HEK293 (cell line): ENCODE measurements at regions not wholly inside any gene's neighbourhood (a gene's known extent, or its start where the extent isn't known, plus 50 kb on each side); places are given as distances from the start of the nearest gene placed in this dataset.

Source experiments
- CTCF ChIA-PET: fragments of 350-600 bp; formaldehyde crosslinking; extraction: SDS; loops from one replicate; lab custom pipeline; 2021; ENCODE audit warnings: antibody characterized with exemption; lab: Yijun Ruan, JAX
- POLR2A ChIA-PET: fragments of 300-600 bp; formaldehyde crosslinking; extraction: SDS; loops from one replicate; lab custom pipeline; 2020; ENCODE audit warnings: antibody characterized with exemption, inconsistent platforms; lab: Yijun Ruan, JAX
- H3K27ac ChIP-seq: fragments of 200-500 bp; sonication (Bioruptor generic); 2 replicates; pipeline ENCODE4 v1.5.1; 2014; ENCODE audit warnings: low read depth, low read length, control low read depth, inconsistent platforms; ENCODE audit errors: extremely low read depth
- H3K36me3 ChIP-seq, 2 experiments: fragments of 200-500 bp in 1 of 2; sonication (Bioruptor generic) in 1 of 2; 1 replicate in 1 of 2; 2 replicates in 1 of 2; pipeline ENCODE4 v1.5.1; 2014 to 2017; ENCODE audit warnings: inconsistent platforms in 2 of 2, low read length in 2 of 2; ENCODE audit not compliant: control insufficient read depth in 2 of 2, insufficient read depth in 1 of 2
- H3K4me1 ChIP-seq: fragments of 200-500 bp; sonication (Bioruptor generic); 2 replicates; pipeline ENCODE4 v1.5.1; 2014; ENCODE audit warnings: mild to moderate bottlenecking, low read length, inconsistent platforms; ENCODE audit not compliant: control insufficient read depth, insufficient read depth
- H3K4me3 ChIP-seq: 2 replicates; pipeline ENCODE4 v1.5.1; 2011; ENCODE audit warnings: low read depth, mild to moderate bottlenecking, control low read depth, low read length, moderate library complexity
- H3K9me3 ChIP-seq: fragments of 200-500 bp; sonication (Bioruptor generic); 2 replicates; pipeline ENCODE4 v1.5.1; 2014; ENCODE audit warnings: low read depth, low read length, inconsistent platforms; ENCODE audit not compliant: control insufficient read depth, insufficient read depth
- GLI4 ChIP-seq: fragments of 450-650 bp; formaldehyde crosslinking; IDR thresholded peaks from 2 replicates; pipeline ENCODE4 v1.5.1; 2016; ENCODE audit warnings: missing biosample characterization, missing genetic modification characterization
- HOXD13 ChIP-seq: sonication (generic); formaldehyde crosslinking; IDR thresholded peaks from 2 replicates; pipeline ENCODE4 v1.8.0; 2022; ENCODE audit warnings: missing genetic modification reagents, borderline replicate concordance
- INSM2 ChIP-seq: fragments of 450-650 bp; formaldehyde crosslinking; IDR thresholded peaks from 2 replicates; pipeline ENCODE4 v1.5.1; 2016; ENCODE audit warnings: missing biosample characterization, missing genetic modification characterization
- KLF10 ChIP-seq: fragments of 450-650 bp; IDR thresholded peaks from 2 replicates; pipeline ENCODE4 v1.5.1; 2018; ENCODE audit warnings: missing biosample characterization, mild to moderate bottlenecking, missing genetic modification characterization
- PBX3 ChIP-seq: sonication (generic); formaldehyde crosslinking; IDR thresholded peaks from 2 replicates; pipeline ENCODE4 v1.8.1; 2022; ENCODE audit warnings: mild to moderate bottlenecking, moderate library complexity, missing genetic modification reagents
- PRDM1 ChIP-seq: fragments of 450-650 bp; formaldehyde crosslinking; IDR thresholded peaks from 2 replicates; pipeline ENCODE4; 2016; ENCODE audit warnings: missing biosample characterization, missing genetic modification characterization
- SETDB1 ChIP-seq: IDR thresholded peaks from one replicate; pipeline ENCODE4 v1.6.1; 2017; ENCODE audit warnings: mild to moderate bottlenecking, low read length, moderate library complexity, mixed read lengths; ENCODE audit not compliant: insufficient read length
- TSHZ1 ChIP-seq: fragments of 450-650 bp; formaldehyde crosslinking; IDR thresholded peaks from 2 replicates; pipeline ENCODE4 v1.5.1; 2016; ENCODE audit warnings: missing biosample characterization, missing genetic modification characterization, borderline replicate concordance
- ZBTB17 ChIP-seq: fragments of 450-650 bp; formaldehyde crosslinking; IDR thresholded peaks from 2 replicates; pipeline ENCODE4 v1.5.1; 2016; ENCODE audit warnings: missing biosample characterization, missing genetic modification characterization
- ZFHX2 ChIP-seq: fragments of 450-650 bp; formaldehyde crosslinking; conservative IDR thresholded peaks from 2 replicates; pipeline ENCODE4 v1.5.1; 2016; ENCODE audit warnings: missing biosample characterization, missing genetic modification characterization
- ZNF114 ChIP-seq: fragments of 450-650 bp; formaldehyde crosslinking; IDR thresholded peaks from 2 replicates; pipeline ENCODE4 v1.5.0; 2017; ENCODE audit warnings: missing biosample characterization, missing genetic modification characterization
- ZNF121 ChIP-seq: fragments of 450-650 bp; formaldehyde crosslinking; IDR thresholded peaks from 2 replicates; pipeline ENCODE4 v1.5.1; 2016; ENCODE audit warnings: missing biosample characterization, missing genetic modification characterization
- ZNF211 ChIP-seq: fragments of 450-650 bp; formaldehyde crosslinking; IDR thresholded peaks from 2 replicates; pipeline ENCODE4 v1.5.1; 2016; ENCODE audit warnings: low read depth, missing biosample characterization, missing genetic modification characterization
- ZNF292 ChIP-seq: fragments of 450-650 bp; formaldehyde crosslinking; IDR thresholded peaks from 2 replicates; pipeline ENCODE4 v1.5.1; 2016; ENCODE audit warnings: low read depth, missing biosample characterization, missing genetic modification characterization, borderline replicate concordance
- ZNF391 ChIP-seq: fragments of 450-650 bp; formaldehyde crosslinking; IDR thresholded peaks from 2 replicates; pipeline ENCODE4 v1.5.1; 2016; ENCODE audit warnings: low read depth, missing biosample characterization, missing genetic modification characterization, borderline replicate concordance
- ZNF398 ChIP-seq: fragments of 450-650 bp; formaldehyde crosslinking; IDR thresholded peaks from 2 replicates; pipeline ENCODE4 v1.5.1; 2017; ENCODE audit warnings: missing biosample characterization, missing genetic modification characterization
- ZNF433 ChIP-seq: fragments of 450-650 bp; formaldehyde crosslinking; IDR thresholded peaks from 2 replicates; pipeline ENCODE4 v1.5.1; 2016; ENCODE audit warnings: missing biosample characterization, missing genetic modification characterization, low read depth
- ZNF513 ChIP-seq: fragments of 450-650 bp; IDR thresholded peaks from 2 replicates; pipeline ENCODE4 v1.5.1; 2018; ENCODE audit warnings: missing biosample characterization, missing genetic modification characterization
- ZNF558 ChIP-seq: fragments of 450-650 bp; formaldehyde crosslinking; IDR thresholded peaks from 2 replicates; pipeline ENCODE4 v1.5.1; 2016; ENCODE audit warnings: missing biosample characterization, missing genetic modification characterization
- ZNF585B ChIP-seq: fragments of 450-650 bp; formaldehyde crosslinking; IDR thresholded peaks from 2 replicates; pipeline ENCODE4 v1.5.1; 2016; ENCODE audit warnings: missing biosample characterization, missing genetic modification characterization
- ZNF600 ChIP-seq: fragments of 450-650 bp; formaldehyde crosslinking; IDR thresholded peaks from 2 replicates; pipeline ENCODE4 v1.5.1; 2016; ENCODE audit warnings: missing biosample characterization, missing genetic modification characterization
- ZNF626 ChIP-seq: fragments of 450-650 bp; sonication (Bioruptor Pico); formaldehyde crosslinking; IDR thresholded peaks from 2 replicates; pipeline ENCODE4 v1.5.1; 2018; ENCODE audit warnings: missing biosample characterization, missing genetic modification characterization, inconsistent platforms
- ZNF664 ChIP-seq: fragments of 450-650 bp; formaldehyde crosslinking; IDR thresholded peaks from 2 replicates; pipeline ENCODE4 v1.5.1; 2016; ENCODE audit warnings: missing biosample characterization, missing genetic modification characterization
- ZNF830 ChIP-seq: fragments of 450-650 bp; IDR thresholded peaks from 2 replicates; pipeline ENCODE4 v1.5.0; 2018; ENCODE audit warnings: missing biosample characterization, missing genetic modification characterization, low read depth, mild to moderate bottlenecking, moderate library complexity
- ZXDB ChIP-seq: fragments of 450-650 bp; formaldehyde crosslinking; IDR thresholded peaks from 2 replicates; pipeline ENCODE4 v1.5.1; 2016; ENCODE audit warnings: missing biosample characterization, missing genetic modification characterization

GRCh38 chr6:98016565-98016964 is 733.5 kb upstream of the MMS22L start:
- no peaks in the 10 kb centered on the region for H3K36me3 ChIP-seq
- POLR2A ChIA-PET: no interaction called here
- CTCF ChIA-PET: no interaction called here
- peaks cover 10% of the 10 kb centered on the region for H3K4me1 ChIP-seq
- TF ChIP-seq ZNF585B (tag by site-specific recombination) (no peak), INSM2 (no peak), ZNF398 (tag by site-specific recombination) (no peak), ZNF830 (tag by site-specific recombination) (no peak), ZNF433 (tag by site-specific recombination) (no peak), ZNF626 (tag by site-specific recombination) (no peak), ZNF513 (no peak), ZNF121 (no peak), ZNF211 (tag by site-specific recombination) (no peak), ZNF558 (tag by site-specific recombination) (no peak), ZNF391 (tag by site-specific recombination) (no peak), ZNF292 (tag by site-specific recombination) (no peak)
- H3K4me3 ChIP-seq: no peak overlapping the region
- H3K9me3 ChIP-seq: no peaks in the 10 kb centered on the region
- no peak overlapping the region for H3K27ac ChIP-seq

GRCh38 chr6:98020222-98020621 is 737.2 kb upstream of the MMS22L start:
- ChIA-PET CTCF (interaction anchor here (0.5 to 0.6 kb wide), 2 partner anchors 437 to 1145 kb away, joined by 3 read pairs; no protein-coding TSS in a partner anchor), POLR2A (no interaction called here)
- Histone ChIP-seq H3K4me3 (no peak overlapping the region), H3K27ac (no peak overlapping the region), H3K9me3 (no peaks in the 10 kb centered on the region), H3K4me1 (peaks cover 1% of the 10 kb centered on the region), H3K36me3 (no peaks in the 10 kb centered on the region)
- TF ChIP-seq ZNF664: no peak
- no peak for TF ChIP-seq ZNF433 (tag by site-specific recombination)
- no peak for TF ChIP-seq ZNF600 (tag by site-specific recombination)
- no peak for TF ChIP-seq ZBTB17
- TF ChIP-seq INSM2: no peak
- no peak for TF ChIP-seq SETDB1
- TF ChIP-seq ZNF114 (tag by site-specific recombination): no peak
- TF ChIP-seq ZXDB (tag by site-specific recombination): no peak
- TF ChIP-seq PRDM1 (tag by site-specific recombination): no peak
- TF ChIP-seq TSHZ1: no peak
- TF ChIP-seq HOXD13: no peak
- TF ChIP-seq PBX3 (CRISPR knock-in tag): no peak
- TF ChIP-seq ZFHX2 (tag by site-specific recombination): no peak
- no peak for TF ChIP-seq KLF10 (tag by site-specific recombination)
- no peak for TF ChIP-seq GLI4
